Panc1 (cell line): ENCODE measurements at regions not wholly inside any gene's neighbourhood (a gene's known extent, or its start where the extent isn't known, plus 50 kb on each side); places are given as distances from the start of the nearest gene placed in this dataset.

ENCODE experiments used
- ATAC-seq: fragments of 200-7000 bp; cut with Tn5 transposase; 2 replicates; pipeline ENCODE4 v1.9.1; 2020; ENCODE audit warnings: mild to moderate bottlenecking, moderate library complexity
- BruUV-seq: library from RNA; stranded (reverse); fragments of 400-500 nt; replicated peaks from 2 replicates; lab custom pipeline; 2021; lab: Mats Ljungman, UMichigan
- CTCF ChIA-PET: fragments of 300-600 bp; sonication (Branson Sonifier 250); formaldehyde crosslinking; loops from one replicate; lab custom pipeline; 2022; ENCODE audit warnings: antibody characterized with exemption; lab: Charles Lee
- POLR2A ChIA-PET: fragments of 300-600 bp; sonication (Branson Sonifier 250); formaldehyde crosslinking; loops from one replicate; lab custom pipeline; 2022; ENCODE audit warnings: antibody characterized with exemption; lab: Charles Lee
- DNase-seq: peaks from one replicate; pipeline ENCODE4 v3.0.0-alpha.2; 2010; ENCODE audit warnings: low read depth, low spot score
- H3K27ac ChIP-seq: 2 replicates; pipeline ENCODE4 v1.5.1; 2011; ENCODE audit warnings: mild to moderate bottlenecking, low read length, inconsistent platforms
- H3K27me3 ChIP-seq: fragments of 200-500 bp; sonication (Bioruptor generic); 2 replicates; pipeline ENCODE4 v1.6.0; 2014; ENCODE audit warnings: low read length, inconsistent platforms; ENCODE audit not compliant: control insufficient read depth, insufficient read depth
- H3K36me3 ChIP-seq: fragments of 200-500 bp; sonication (Bioruptor generic); 2 replicates; pipeline ENCODE4 v1.5.1; 2014; ENCODE audit warnings: inconsistent platforms, mild to moderate bottlenecking, low read length, moderate library complexity; ENCODE audit not compliant: control insufficient read depth, insufficient read depth
- H3K4me1 ChIP-seq: 2 replicates; pipeline ENCODE4 v1.5.1; 2011; ENCODE audit warnings: inconsistent platforms, mild to moderate bottlenecking, low read length, moderate library complexity; ENCODE audit not compliant: control insufficient read depth, insufficient read depth
- H3K4me3 ChIP-seq, 2 experiments: 2 replicates each; pipeline ENCODE4 v1.5.1; 2011 to 2012; ENCODE audit warnings: low read depth in 2 of 2, low read length in 2 of 2, mild to moderate bottlenecking in 2 of 2, inconsistent platforms in 1 of 2, moderate library complexity in 1 of 2
- H3K9me3 ChIP-seq: fragments of 200-500 bp; sonication (Bioruptor generic); 2 replicates; pipeline ENCODE4 v1.5.1; 2014; ENCODE audit warnings: low read depth, mild to moderate bottlenecking, inconsistent platforms, low read length, moderate library complexity; ENCODE audit not compliant: control insufficient read depth, insufficient read depth
- POLR2AphosphoS5 ChIP-seq: IDR thresholded peaks from 2 replicates; pipeline ENCODE4 v1.6.1; 2012; ENCODE audit warnings: mild to moderate bottlenecking, low read depth, low read length, moderate library complexity
- SIN3A ChIP-seq: IDR thresholded peaks from 2 replicates; pipeline ENCODE4 v1.6.1; 2012; ENCODE audit warnings: low read depth, mild to moderate bottlenecking, low read length, moderate library complexity, borderline replicate concordance; ENCODE audit not compliant: insufficient read depth
- TCF7L2 ChIP-seq: IDR thresholded peaks from 2 replicates; pipeline ENCODE4 v1.6.1; 2011; ENCODE audit warnings: mild to moderate bottlenecking, low read depth, low read length, inconsistent platforms
- in situ Hi-C: cut with HindIII; loops from 2 replicates; pipeline ENCODE4 v1.10.0; 2016; ENCODE audit warnings: low sequenced_read_pairs, low pct_unique_long_range_greater_than_20kb
- intact Hi-C: fragments of 100-400 bp; cut with micrococcal nuclease; formaldehyde crosslinking; loops from one replicate; pipeline ENCODE4 v1.10.0; 2022; ENCODE audit not compliant: unreplicated experiment
- TF ChIP-seq, protein P1 (sequence below): fragments of 450-650 bp; IDR thresholded peaks from 2 replicates; pipeline ENCODE4 v1.5.1; 2017; ENCODE audit warnings: mild to moderate bottlenecking
- TF ChIP-seq, protein P2 (sequence below), 2 experiments: IDR thresholded peaks; 2 replicates each; pipeline ENCODE4 v1.6.1; 2011 to 2012; ENCODE audit warnings: low read depth in 2 of 2, control low read depth in 1 of 2, low read length in 1 of 2, mild to moderate bottlenecking in 1 of 2, moderate library complexity in 1 of 2; ENCODE audit not compliant: insufficient read depth in 1 of 2

DNA sequence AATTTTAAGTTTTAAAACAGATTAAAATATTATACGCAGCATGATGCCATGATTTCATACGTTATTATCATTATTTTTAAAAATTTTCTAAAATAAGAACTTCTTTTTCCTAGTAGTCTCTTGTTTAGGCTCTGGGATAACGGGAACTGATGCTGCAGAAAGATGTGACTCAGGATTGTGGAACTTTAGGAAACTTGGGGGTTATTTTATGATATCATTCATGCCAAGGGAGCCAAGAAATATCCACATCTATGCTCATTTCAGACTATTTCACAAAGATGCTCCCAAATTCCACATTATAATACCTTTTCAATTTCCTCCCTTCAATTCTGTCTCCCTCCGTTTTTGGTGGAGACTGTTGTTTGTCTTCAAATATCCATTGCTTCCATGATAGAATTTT, 236.4 kb downstream of the HS3ST3A1 start:
- intact Hi-C loops (no loop called here), in situ Hi-C loops (no loop called here)
- ChIA-PET POLR2A (no interaction called here), CTCF (no interaction called here)
- no TSS peak for BruUV-seq
- TF ChIP-seq POLR2AphosphoS5 = no peak
- TF ChIP-seq, protein P1, sequence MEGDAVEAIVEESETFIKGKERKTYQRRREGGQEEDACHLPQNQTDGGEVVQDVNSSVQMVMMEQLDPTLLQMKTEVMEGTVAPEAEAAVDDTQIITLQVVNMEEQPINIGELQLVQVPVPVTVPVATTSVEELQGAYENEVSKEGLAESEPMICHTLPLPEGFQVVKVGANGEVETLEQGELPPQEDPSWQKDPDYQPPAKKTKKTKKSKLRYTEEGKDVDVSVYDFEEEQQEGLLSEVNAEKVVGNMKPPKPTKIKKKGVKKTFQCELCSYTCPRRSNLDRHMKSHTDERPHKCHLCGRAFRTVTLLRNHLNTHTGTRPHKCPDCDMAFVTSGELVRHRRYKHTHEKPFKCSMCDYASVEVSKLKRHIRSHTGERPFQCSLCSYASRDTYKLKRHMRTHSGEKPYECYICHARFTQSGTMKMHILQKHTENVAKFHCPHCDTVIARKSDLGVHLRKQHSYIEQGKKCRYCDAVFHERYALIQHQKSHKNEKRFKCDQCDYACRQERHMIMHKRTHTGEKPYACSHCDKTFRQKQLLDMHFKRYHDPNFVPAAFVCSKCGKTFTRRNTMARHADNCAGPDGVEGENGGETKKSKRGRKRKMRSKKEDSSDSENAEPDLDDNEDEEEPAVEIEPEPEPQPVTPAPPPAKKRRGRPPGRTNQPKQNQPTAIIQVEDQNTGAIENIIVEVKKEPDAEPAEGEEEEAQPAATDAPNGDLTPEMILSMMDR = no peak
- TF ChIP-seq, protein P2, sequence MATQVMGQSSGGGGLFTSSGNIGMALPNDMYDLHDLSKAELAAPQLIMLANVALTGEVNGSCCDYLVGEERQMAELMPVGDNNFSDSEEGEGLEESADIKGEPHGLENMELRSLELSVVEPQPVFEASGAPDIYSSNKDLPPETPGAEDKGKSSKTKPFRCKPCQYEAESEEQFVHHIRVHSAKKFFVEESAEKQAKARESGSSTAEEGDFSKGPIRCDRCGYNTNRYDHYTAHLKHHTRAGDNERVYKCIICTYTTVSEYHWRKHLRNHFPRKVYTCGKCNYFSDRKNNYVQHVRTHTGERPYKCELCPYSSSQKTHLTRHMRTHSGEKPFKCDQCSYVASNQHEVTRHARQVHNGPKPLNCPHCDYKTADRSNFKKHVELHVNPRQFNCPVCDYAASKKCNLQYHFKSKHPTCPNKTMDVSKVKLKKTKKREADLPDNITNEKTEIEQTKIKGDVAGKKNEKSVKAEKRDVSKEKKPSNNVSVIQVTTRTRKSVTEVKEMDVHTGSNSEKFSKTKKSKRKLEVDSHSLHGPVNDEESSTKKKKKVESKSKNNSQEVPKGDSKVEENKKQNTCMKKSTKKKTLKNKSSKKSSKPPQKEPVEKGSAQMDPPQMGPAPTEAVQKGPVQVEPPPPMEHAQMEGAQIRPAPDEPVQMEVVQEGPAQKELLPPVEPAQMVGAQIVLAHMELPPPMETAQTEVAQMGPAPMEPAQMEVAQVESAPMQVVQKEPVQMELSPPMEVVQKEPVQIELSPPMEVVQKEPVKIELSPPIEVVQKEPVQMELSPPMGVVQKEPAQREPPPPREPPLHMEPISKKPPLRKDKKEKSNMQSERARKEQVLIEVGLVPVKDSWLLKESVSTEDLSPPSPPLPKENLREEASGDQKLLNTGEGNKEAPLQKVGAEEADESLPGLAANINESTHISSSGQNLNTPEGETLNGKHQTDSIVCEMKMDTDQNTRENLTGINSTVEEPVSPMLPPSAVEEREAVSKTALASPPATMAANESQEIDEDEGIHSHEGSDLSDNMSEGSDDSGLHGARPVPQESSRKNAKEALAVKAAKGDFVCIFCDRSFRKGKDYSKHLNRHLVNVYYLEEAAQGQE (IDR thresholded peaks at IDR 0.05; ENCODE audit: insufficient read depth in 1 of 2, low read depth in 2 of 2, low read length in 1 of 2) = no peak
- no peak for TF ChIP-seq TCF7L2
- TF ChIP-seq SIN3A = no peak
- no peak for DNase-seq
- H3K4me3 ChIP-seq = no peak overlapping the region
- no peaks in the 10 kb centered on the region for H3K27me3 ChIP-seq
- H3K4me1 ChIP-seq = no peaks in the 10 kb centered on the region
- no peaks in the 10 kb centered on the region for H3K9me3 ChIP-seq
- no peak overlapping the region for H3K27ac ChIP-seq
- H3K36me3 ChIP-seq = no peaks in the 10 kb centered on the region
- ATAC-seq = no peak

DNA sequence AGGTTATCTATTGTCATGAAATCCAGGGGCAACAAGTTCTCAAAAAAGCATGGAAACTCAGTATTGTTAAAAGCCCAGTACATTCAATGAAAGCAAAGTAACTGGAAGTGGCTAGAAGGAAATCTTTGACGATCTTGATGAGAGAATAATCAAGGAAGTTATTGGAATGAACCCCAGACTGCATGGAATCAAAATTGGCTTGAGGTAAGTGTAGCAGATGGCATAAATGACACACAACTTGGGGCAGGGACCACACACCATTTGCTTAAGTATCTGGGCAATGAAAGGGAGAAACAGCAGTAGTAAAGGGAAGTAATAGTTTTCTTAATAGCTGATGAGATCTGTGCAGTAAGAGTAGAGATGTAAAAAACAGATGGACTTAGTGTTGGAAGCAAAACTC, 238.0 kb downstream of the HS3ST3A1 start:
- in situ Hi-C loops = no loop called here
- no TSS peak for BruUV-seq
- H3K4me3 ChIP-seq = no peak overlapping the region
- H3K27ac ChIP-seq = no peak overlapping the region
- no peak for ATAC-seq
- intact Hi-C loops = no loop called here
- no peaks in the 10 kb centered on the region for H3K36me3 ChIP-seq
- DNase-seq = no peak
- no peaks in the 10 kb centered on the region for H3K27me3 ChIP-seq
- H3K4me1 ChIP-seq = no peaks in the 10 kb centered on the region
- TF ChIP-seq, protein P2 (IDR thresholded peaks at IDR 0.05; ENCODE audit: insufficient read depth in 1 of 2, low read depth in 2 of 2, low read length in 1 of 2) = no peak
- TF ChIP-seq POLR2AphosphoS5 = no peak
- TF ChIP-seq SIN3A = no peak
- TF ChIP-seq, protein P1 = no peak
- no peak for TF ChIP-seq TCF7L2
- POLR2A ChIA-PET = no interaction called here
- no peaks in the 10 kb centered on the region for H3K9me3 ChIP-seq
- CTCF ChIA-PET = no interaction called here
